ENCODE measurements at regions not wholly inside any gene's neighbourhood (a gene's known extent, or its start where the extent isn't known, plus 50 kb on each side); places are given as distances from the start of the nearest gene placed in this dataset.
"Not testable (repeated sequence)": the region's sequence is repeated elsewhere in the genome, so short reads cannot be mapped to it uniquely, and the experiment has no call there.

GRCh38 chr9:33711418-33711817 lies 83.9 kb upstream of the PRSS3 start:
- TF ChIP-seq CTCF (conservative IDR thresholded peaks at IDR 0.05; ENCODE audit: low read length); EZH2phosphoT487 (IDR thresholded peaks at IDR 0.05; ENCODE audit: borderline replicate concordance, low read depth, low read length): not testable (repeated sequence)
